ENCODE measurements at regions not wholly inside any gene's neighbourhood (a gene's known extent, or its start where the extent isn't known, plus 50 kb on each side); places are given as distances from the start of the nearest gene placed in this dataset.

GRCh38 chr7:125547505-125547904, 617.9 kb upstream of the POT1 start:
- TF ChIP-seq CTCF (IDR thresholded peaks at IDR 0.05; ENCODE audit: insufficient read depth, low read depth, low read length) (no peak), EZH2 (IDR thresholded peaks at IDR 0.05; ENCODE audit: insufficient read depth, low read length) (no peak)

Data from astrocyte (in vitro differentiated cells and primary cell).